Karpas-422 (cell line): ENCODE measurements at regions not wholly inside any gene's neighbourhood (a gene's known extent, or its start where the extent isn't known, plus 50 kb on each side); places are given as distances from the start of the nearest gene placed in this dataset.

ENCODE experiments used
- DNase-seq: peaks from one replicate; pipeline ENCODE4 v3.0.0-alpha.2; 2015
- H2AFZ ChIP-seq: fragments of 200-600 bp; sonication (generic); 2 replicates; pipeline ENCODE4 v1.6.1; 2014; ENCODE audit warnings: antibody characterized with exemption, low read length, mixed read lengths
- H3K27ac ChIP-seq: fragments of 200-600 bp; sonication (generic); 2 replicates; pipeline ENCODE4 v1.5.1; 2014; ENCODE audit warnings: mild to moderate bottlenecking, low read length, moderate library complexity
- H3K27me3 ChIP-seq: fragments of 200-600 bp; sonication (generic); 2 replicates; pipeline ENCODE4 v1.6.1; 2014; ENCODE audit warnings: low read length, mixed read lengths
- H3K36me3 ChIP-seq: fragments of 200-600 bp; sonication (generic); 2 replicates; pipeline ENCODE4 v1.6.1; 2014; ENCODE audit warnings: low read length, mixed read lengths; ENCODE audit not compliant: insufficient read depth
- H3K4me1 ChIP-seq: fragments of 200-600 bp; sonication (generic); 2 replicates; pipeline ENCODE4 v1.6.1; 2014; ENCODE audit warnings: mild to moderate bottlenecking, low read length, mixed read lengths
- H3K4me2 ChIP-seq: fragments of 200-600 bp; sonication (generic); 2 replicates; pipeline ENCODE4 v1.6.1; 2014; ENCODE audit warnings: low read length, low read depth, mild to moderate bottlenecking; ENCODE audit not compliant: poor library complexity, severe bottlenecking
- H3K4me3 ChIP-seq: fragments of 200-600 bp; sonication (generic); 2 replicates; pipeline ENCODE4 v1.5.1; 2014; ENCODE audit warnings: mild to moderate bottlenecking, antibody characterized with exemption, low read length, mixed read lengths
- H3K79me2 ChIP-seq: fragments of 200-600 bp; sonication (generic); 2 replicates; pipeline ENCODE4 v1.6.1; 2014; ENCODE audit warnings: mild to moderate bottlenecking, low read length, mixed read lengths
- H3K9ac ChIP-seq: fragments of 200-600 bp; sonication (generic); 2 replicates; pipeline ENCODE4 v1.6.0; 2014; ENCODE audit warnings: low read length
- H3K9me2 ChIP-seq: fragments of 200-600 bp; sonication (generic), shearing (Covaris generic); replicated peaks from 2 replicates; pipeline ENCODE4 v1.6.0; 2014; ENCODE audit warnings: mild to moderate bottlenecking, low read length, moderate library complexity; ENCODE audit not compliant: insufficient read depth
- H3K9me3 ChIP-seq: fragments of 300-700, 200-600 bp; sonication (generic); 2 replicates; pipeline ENCODE4 v1.6.1; 2014; ENCODE audit warnings: low read length, mixed read lengths
- H4K20me1 ChIP-seq: fragments of 200-600 bp; sonication (generic); 2 replicates; pipeline ENCODE4 v1.6.1; 2014; ENCODE audit warnings: mild to moderate bottlenecking, antibody characterized with exemption, low read length, low read depth; ENCODE audit not compliant: insufficient read depth

GRCh38 chr1:73096841-73097240, 814.5 kb upstream of the NEGR1 start:
- Histone ChIP-seq H4K20me1 (no peaks in the 10 kb centered on the region), H2AFZ (no peak overlapping the region), H3K9ac (no peak overlapping the region), H3K79me2 (no peaks in the 10 kb centered on the region), H3K4me1 (no peaks in the 10 kb centered on the region), H3K27me3 (no peaks in the 10 kb centered on the region), H3K4me3 (no peak overlapping the region), H3K4me2 (no peak overlapping the region), H3K36me3 (no peaks in the 10 kb centered on the region), H3K9me2 (no peaks in the 10 kb centered on the region), H3K9me3 (peaks cover 35% of the 10 kb centered on the region), H3K27ac (no peak overlapping the region)
- DNase-seq = no peak

DNA sequence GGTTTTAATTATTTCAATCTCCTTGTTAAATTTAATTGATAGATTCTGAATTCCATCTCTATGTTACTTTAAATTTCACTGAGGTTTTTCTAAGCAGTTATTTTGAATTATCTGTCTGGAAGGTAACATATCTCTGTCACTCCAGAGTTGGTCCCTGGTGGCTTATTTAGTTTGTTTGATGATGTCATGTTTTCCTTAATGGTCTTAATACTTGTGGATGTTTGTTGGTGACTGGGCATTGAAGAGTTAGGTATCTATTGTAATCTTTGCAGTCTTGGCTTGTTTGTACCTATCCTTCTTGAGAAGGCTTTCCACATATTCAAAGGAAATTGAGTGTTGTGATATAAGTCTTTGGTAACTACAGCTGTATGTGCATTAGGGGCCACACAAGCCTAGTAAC, 810.0 kb upstream of the NEGR1 start:
- Histone ChIP-seq H3K27ac (no peak overlapping the region), H4K20me1 (no peaks in the 10 kb centered on the region)
- DNase-seq = no peak

DNA sequence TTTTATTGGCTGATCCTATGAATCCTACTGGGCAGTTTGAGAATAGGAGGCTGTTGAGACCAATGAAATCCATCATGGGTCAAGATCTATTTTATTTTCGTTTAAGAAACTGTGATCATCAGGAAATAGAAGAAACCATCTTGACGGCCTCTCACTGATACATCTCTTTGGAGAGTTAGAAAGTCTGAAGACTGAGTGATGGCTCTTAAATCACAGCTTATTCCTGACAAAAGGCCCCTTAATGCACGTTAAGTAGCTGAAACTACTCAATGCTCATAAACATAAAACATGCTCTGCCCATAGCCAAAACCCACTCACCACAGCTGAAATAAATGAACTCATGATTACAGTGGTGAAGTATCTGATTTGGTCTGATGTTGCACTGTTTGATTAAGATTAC, 784.5 kb upstream of the NEGR1 start:
- no peak for DNase-seq

More for the DNA sequence above, 810.0 kb upstream of the NEGR1 start:
- Histone ChIP-seq H3K4me1 (no peaks in the 10 kb centered on the region), H2AFZ (no peak overlapping the region), H3K9ac (no peak overlapping the region), H3K9me2 (no peaks in the 10 kb centered on the region), H3K36me3 (no peaks in the 10 kb centered on the region), H3K27me3 (no peaks in the 10 kb centered on the region), H3K4me2 (no peak overlapping the region), H3K9me3 (peaks cover 30% of the 10 kb centered on the region), H3K4me3 (no peak overlapping the region), H3K79me2 (no peaks in the 10 kb centered on the region)

DNA sequence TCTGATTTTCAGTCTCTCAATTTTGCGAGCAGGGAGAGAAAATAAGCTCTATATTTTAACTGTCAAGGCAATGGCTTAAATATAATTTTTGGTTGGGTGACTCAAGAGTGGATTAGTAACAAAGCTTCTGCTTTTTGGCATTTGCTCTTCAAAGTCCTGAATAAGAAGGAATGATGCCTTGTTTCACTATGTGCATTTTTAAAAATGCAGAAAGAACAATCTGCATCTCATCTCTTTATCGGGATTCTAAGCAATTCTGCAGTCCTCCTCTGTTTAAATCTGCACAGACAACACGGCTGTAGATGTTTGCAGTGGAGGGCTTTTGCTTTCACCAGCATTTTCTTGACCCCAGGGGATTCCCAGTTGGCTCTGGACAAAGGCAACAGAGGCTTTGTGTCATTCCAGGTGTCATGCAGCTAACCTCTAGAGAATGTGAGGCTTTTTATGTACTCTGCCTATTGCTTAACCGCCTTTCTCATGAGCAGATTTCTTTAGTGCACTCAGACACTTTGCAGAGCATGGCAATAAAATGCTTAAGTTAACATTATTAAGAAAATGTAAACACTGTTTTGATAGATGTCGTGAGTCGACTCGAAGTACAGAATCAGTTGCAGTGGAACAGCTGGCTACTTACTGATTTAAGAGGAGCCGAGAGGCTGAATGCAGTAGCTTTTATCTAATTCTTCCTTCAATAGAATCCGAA, 783.2 kb upstream of the NEGR1 start:
- H3K4me2 ChIP-seq = no peak overlapping the region
- no peaks in the 10 kb centered on the region for H3K79me2 ChIP-seq
- no peak overlapping the region for H2AFZ ChIP-seq
- no peak for DNase-seq
- H4K20me1 ChIP-seq = no peaks in the 10 kb centered on the region
- H3K9ac ChIP-seq = no peak overlapping the region
- no peaks in the 10 kb centered on the region for H3K9me2 ChIP-seq
- H3K27ac ChIP-seq = no peak overlapping the region
- H3K9me3 ChIP-seq = peaks cover 27% of the 10 kb centered on the region
- no peaks in the 10 kb centered on the region for H3K36me3 ChIP-seq
- no peaks in the 10 kb centered on the region for H3K4me1 ChIP-seq
- no peaks in the 10 kb centered on the region for H3K27me3 ChIP-seq
- H3K4me3 ChIP-seq = no peak overlapping the region

More for the DNA sequence above, 784.5 kb upstream of the NEGR1 start:
- no peaks in the 10 kb centered on the region for H3K9me2 ChIP-seq
- no peaks in the 10 kb centered on the region for H3K27me3 ChIP-seq
- no peak overlapping the region for H3K9ac ChIP-seq
- no peaks in the 10 kb centered on the region for H3K36me3 ChIP-seq
- H3K79me2 ChIP-seq = no peaks in the 10 kb centered on the region
- no peaks in the 10 kb centered on the region for H3K4me1 ChIP-seq
- no peak overlapping the region for H2AFZ ChIP-seq
- H3K27ac ChIP-seq = no peak overlapping the region
- peaks cover 27% of the 10 kb centered on the region; the same call in 1 of the 2 replicates for H3K9me3 ChIP-seq
- no peaks in the 10 kb centered on the region for H4K20me1 ChIP-seq
- H3K4me2 ChIP-seq = no peak overlapping the region
- no peak overlapping the region for H3K4me3 ChIP-seq

DNA sequence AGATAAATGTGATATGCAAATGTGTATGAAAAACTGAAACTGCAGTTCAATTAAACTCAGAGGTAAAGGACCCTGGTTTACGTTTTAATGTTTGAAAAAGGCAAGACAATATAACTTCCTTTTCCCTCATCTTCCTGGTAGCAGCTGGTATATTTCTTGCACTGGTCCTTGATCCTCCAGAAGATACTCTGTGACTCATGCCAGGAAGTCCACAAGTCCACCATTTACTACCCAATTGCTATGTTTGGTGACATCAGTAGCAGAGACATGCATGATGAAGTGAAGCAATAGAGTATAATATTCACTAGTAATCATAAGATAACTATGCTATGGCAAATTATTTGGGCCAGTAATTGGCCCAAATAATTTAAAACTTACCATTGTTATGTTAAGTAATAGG, 774.5 kb upstream of the NEGR1 start:
- H3K4me2 ChIP-seq = no peak overlapping the region
- no peak overlapping the region for H3K27ac ChIP-seq
- no peaks in the 10 kb centered on the region for H3K9me2 ChIP-seq
- no peaks in the 10 kb centered on the region for H3K27me3 ChIP-seq
- H4K20me1 ChIP-seq = no peaks in the 10 kb centered on the region
- no peaks in the 10 kb centered on the region for H3K79me2 ChIP-seq
- DNase-seq = no peak
- H3K4me1 ChIP-seq = no peaks in the 10 kb centered on the region
- H3K4me3 ChIP-seq = no peak overlapping the region
- H3K9ac ChIP-seq = no peak overlapping the region
- H3K36me3 ChIP-seq = no peaks in the 10 kb centered on the region
- H2AFZ ChIP-seq = no peak overlapping the region
- peaks cover 27% of the 10 kb centered on the region for H3K9me3 ChIP-seq

DNA sequence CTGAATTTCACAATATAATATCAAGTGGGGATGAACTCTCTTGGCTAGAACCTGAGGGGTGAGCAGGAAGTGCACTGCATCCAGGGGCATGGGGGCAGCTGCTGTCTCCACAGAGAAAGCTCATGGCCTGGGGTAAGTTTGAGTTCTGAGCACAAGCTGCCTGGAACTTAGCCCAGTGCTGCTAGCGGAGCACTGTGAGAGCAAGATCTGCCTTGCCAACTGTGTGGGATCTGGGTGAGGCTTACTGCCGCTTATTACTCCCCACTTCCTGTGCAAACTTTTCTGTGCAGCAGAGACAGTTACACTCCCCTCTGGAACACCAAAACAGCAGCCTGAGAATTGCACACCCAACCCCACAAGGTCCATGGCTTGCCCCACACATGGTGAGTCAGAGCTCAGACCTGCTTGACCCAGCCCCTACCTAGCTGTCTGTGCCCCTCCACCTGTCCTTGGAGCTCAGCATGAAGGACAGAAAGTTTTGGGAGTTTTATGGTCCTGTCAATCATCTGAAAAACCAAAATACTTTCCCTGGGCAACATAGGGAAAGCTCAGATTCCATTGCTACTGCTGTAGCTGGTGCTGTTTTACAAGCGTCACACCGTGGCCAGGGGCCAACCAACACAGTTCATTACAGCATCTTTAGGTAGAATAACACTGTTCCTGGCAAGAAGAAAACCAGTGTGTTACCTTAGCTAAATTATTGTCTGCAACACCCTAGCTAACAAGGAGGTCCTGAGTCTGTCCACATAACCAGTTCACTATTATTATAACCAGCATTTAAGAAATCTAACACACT, 762.1 kb upstream of the NEGR1 start:
- no peaks in the 10 kb centered on the region for H3K4me1 ChIP-seq
- no peaks in the 10 kb centered on the region for H3K27me3 ChIP-seq
- no peaks in the 10 kb centered on the region for H3K9me2 ChIP-seq
- H3K9ac ChIP-seq = no peak overlapping the region
- H3K4me3 ChIP-seq = no peak overlapping the region
- H3K79me2 ChIP-seq = no peaks in the 10 kb centered on the region
- no peak for DNase-seq
- H2AFZ ChIP-seq = no peak overlapping the region
- H3K9me3 ChIP-seq = peaks cover 44% of the 10 kb centered on the region
- no peak overlapping the region for H3K4me2 ChIP-seq
- H3K36me3 ChIP-seq = no peaks in the 10 kb centered on the region
- no peak overlapping the region for H3K27ac ChIP-seq
- no peaks in the 10 kb centered on the region for H4K20me1 ChIP-seq

DNA sequence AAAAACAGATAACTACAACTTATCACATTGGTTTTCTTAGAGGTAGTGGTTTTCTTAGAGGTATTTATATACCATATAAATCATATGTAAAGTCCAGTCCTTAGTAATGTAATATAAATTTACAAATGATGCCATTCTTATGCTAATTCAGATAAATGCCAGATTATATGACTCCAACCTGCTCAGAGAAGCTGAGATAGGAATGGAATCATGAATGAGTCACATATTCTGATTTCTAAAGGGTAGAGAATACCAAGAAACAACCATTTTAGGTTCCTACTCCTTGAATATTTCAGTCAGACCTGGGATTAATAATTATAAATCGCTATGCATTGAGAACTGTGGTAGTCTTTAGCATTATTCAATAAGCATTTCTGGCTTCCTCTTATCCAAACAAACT, 760.1 kb upstream of the NEGR1 start:
- Histone ChIP-seq H3K27ac (no peak overlapping the region), H3K4me2 (no peak overlapping the region), H3K9ac (no peak overlapping the region), H3K4me1 (no peaks in the 10 kb centered on the region), H4K20me1 (no peaks in the 10 kb centered on the region), H3K36me3 (no peaks in the 10 kb centered on the region), H3K9me2 (no peaks in the 10 kb centered on the region), H3K9me3 (peaks cover 48% of the 10 kb centered on the region), H2AFZ (no peak overlapping the region), H3K79me2 (no peaks in the 10 kb centered on the region), H3K27me3 (no peaks in the 10 kb centered on the region), H3K4me3 (no peak overlapping the region)
- DNase-seq = no peak

GRCh38 chr1:73040811-73041210, 758.5 kb upstream of the NEGR1 start:
- H3K27ac ChIP-seq = no peak overlapping the region
- no peaks in the 10 kb centered on the region for H3K27me3 ChIP-seq
- no peaks in the 10 kb centered on the region for H3K9me2 ChIP-seq
- DNase-seq = no peak
- H2AFZ ChIP-seq = no peak overlapping the region
- H3K9ac ChIP-seq = no peak overlapping the region
- no peaks in the 10 kb centered on the region for H3K4me1 ChIP-seq
- no peak overlapping the region for H3K4me2 ChIP-seq
- H3K36me3 ChIP-seq = no peaks in the 10 kb centered on the region
- H4K20me1 ChIP-seq = no peaks in the 10 kb centered on the region
- no peaks in the 10 kb centered on the region for H3K79me2 ChIP-seq
- peaks cover 41% of the 10 kb centered on the region for H3K9me3 ChIP-seq
- H3K4me3 ChIP-seq = no peak overlapping the region
